Neural progenitor cell (in vitro differentiated cells): ENCODE measurements at regions not wholly inside any gene's neighbourhood (a gene's known extent, or its start where the extent isn't known, plus 50 kb on each side); places are given as distances from the start of the nearest gene placed in this dataset.
A peak's percentile ranks its signal among the peaks of the same experiment; 100 is the strongest.

Experiments
- DNase-seq: peaks from one replicate; pipeline ENCODE4 v3.0.0-alpha.2; 2016; ENCODE audit warnings: low spot score
- H2AFZ ChIP-seq: fragments of 200-600 bp; sonication (generic); replicated peaks from 2 replicates; pipeline ENCODE4 v1.6.1; 2016; ENCODE audit warnings: antibody characterized with exemption
- H3F3A ChIP-seq: fragments of 200-600 bp; sonication (generic); 2 replicates; pipeline ENCODE4 v1.6.1; 2016; ENCODE audit warnings: antibody characterized with exemption, low read depth
- H3K27ac ChIP-seq: fragments of 200-600 bp; sonication (generic); 2 replicates; pipeline ENCODE4 v1.5.1; 2016; ENCODE audit warnings: mild to moderate bottlenecking
- H3K27me3 ChIP-seq: fragments of 200-600 bp; sonication (generic); 2 replicates; pipeline ENCODE4 v1.6.1; 2016; ENCODE audit warnings: mild to moderate bottlenecking, moderate library complexity
- H3K36me3 ChIP-seq: fragments of 200-600 bp; sonication (generic); 2 replicates; pipeline ENCODE4 v1.5.1; 2016
- H3K4me1 ChIP-seq: fragments of 200-600 bp; sonication (generic); 2 replicates; pipeline ENCODE4 v1.6.1; 2016; ENCODE audit warnings: mixed run types
- H3K4me2 ChIP-seq: fragments of 200-600 bp; sonication (generic); 2 replicates; pipeline ENCODE4 v1.6.1; 2016
- H3K4me3 ChIP-seq: fragments of 200-600 bp; sonication (generic); 2 replicates; pipeline ENCODE4 v1.5.1; 2016
- H3K79me2 ChIP-seq: fragments of 200-600 bp; sonication (generic); 2 replicates; pipeline ENCODE4 v1.6.1; 2016; ENCODE audit warnings: low read depth
- H3K9ac ChIP-seq: fragments of 200-600 bp; sonication (generic); 2 replicates; pipeline ENCODE4 v1.6.1; 2016
- H3K9me3 ChIP-seq: fragments of 200-600 bp; sonication (generic); 2 replicates; pipeline ENCODE4 v1.5.1; 2016; ENCODE audit warnings: low read depth
- H4K20me1 ChIP-seq: fragments of 200-600 bp; sonication (generic); 2 replicates; pipeline ENCODE4 v1.6.1; 2016; ENCODE audit warnings: low read depth
- H3K27ac Mint-ChIP-seq: 3 replicates; pipeline ENCODE4 v1.8.0; 2021; ENCODE audit warnings: mixed read lengths
- H3K27me3 Mint-ChIP-seq: 2 replicates; pipeline ENCODE4 v1.8.0; 2022; ENCODE audit warnings: low read depth, mild to moderate bottlenecking, inconsistent platforms, moderate library complexity, mixed read lengths; ENCODE audit not compliant: insufficient read depth
- H3K36me3 Mint-ChIP-seq: 3 replicates; pipeline ENCODE4 v1.8.0; 2021; ENCODE audit warnings: mixed read lengths
- H3K4me1 Mint-ChIP-seq: 3 replicates; pipeline ENCODE4 v1.8.0; 2021; ENCODE audit warnings: mixed read lengths
- H3K4me3 Mint-ChIP-seq: 3 replicates; pipeline ENCODE4 v1.8.0; 2021; ENCODE audit warnings: mild to moderate bottlenecking, moderate library complexity, mixed read lengths
- H3K9me3 Mint-ChIP-seq: 3 replicates; pipeline ENCODE4 v1.8.0; 2020; ENCODE audit warnings: mixed read lengths
- EZH2 ChIP-seq: fragments of 200-600 bp; sonication (generic); IDR thresholded peaks from 2 replicates; pipeline ENCODE4 v1.6.1; 2017; ENCODE audit warnings: antibody characterized with exemption, mild to moderate bottlenecking, moderate library complexity
- EZH2phosphoT487 ChIP-seq: fragments of 200-600 bp; sonication (generic); IDR thresholded peaks from 2 replicates; pipeline ENCODE4 v1.6.1; 2017; ENCODE audit warnings: antibody characterized with exemption
- TF ChIP-seq, protein P1 (sequence below): fragments of 200-600 bp; sonication (generic); IDR thresholded peaks from 2 replicates; pipeline ENCODE4 v1.5.1; 2017; ENCODE audit warnings: antibody characterized with exemption, mild to moderate bottlenecking

GRCh38 chr3:139803294-139803693 lies 125.5 kb upstream of the NMNAT3 start:
- Histone ChIP-seq H3K4me1 (no peaks in the 10 kb centered on the region), H3K9me3 (no peaks in the 10 kb centered on the region), H4K20me1 (no peaks in the 10 kb centered on the region), H3K4me2 (no peak overlapping the region), H3K79me2 (no peaks in the 10 kb centered on the region), H3K27ac (no peak overlapping the region), H2AFZ (no peak overlapping the region), H3K4me3 (no peak overlapping the region), H3K27me3 (no peaks in the 10 kb centered on the region), H3K36me3 (no peaks in the 10 kb centered on the region), H3F3A (no peaks in the 10 kb centered on the region), H3K9ac (no peak overlapping the region)
- DNase-seq = no peak
- no peak overlapping the region for H3K4me3 Mint-ChIP-seq
- H3K4me1 Mint-ChIP-seq = no peaks in the 10 kb centered on the region
- H3K36me3 Mint-ChIP-seq = no peaks in the 10 kb centered on the region
- no peak overlapping the region for H3K27ac Mint-ChIP-seq
- H3K9me3 Mint-ChIP-seq = no peaks in the 10 kb centered on the region
- H3K27me3 Mint-ChIP-seq = no peaks in the 10 kb centered on the region
- TF ChIP-seq, protein P1, sequence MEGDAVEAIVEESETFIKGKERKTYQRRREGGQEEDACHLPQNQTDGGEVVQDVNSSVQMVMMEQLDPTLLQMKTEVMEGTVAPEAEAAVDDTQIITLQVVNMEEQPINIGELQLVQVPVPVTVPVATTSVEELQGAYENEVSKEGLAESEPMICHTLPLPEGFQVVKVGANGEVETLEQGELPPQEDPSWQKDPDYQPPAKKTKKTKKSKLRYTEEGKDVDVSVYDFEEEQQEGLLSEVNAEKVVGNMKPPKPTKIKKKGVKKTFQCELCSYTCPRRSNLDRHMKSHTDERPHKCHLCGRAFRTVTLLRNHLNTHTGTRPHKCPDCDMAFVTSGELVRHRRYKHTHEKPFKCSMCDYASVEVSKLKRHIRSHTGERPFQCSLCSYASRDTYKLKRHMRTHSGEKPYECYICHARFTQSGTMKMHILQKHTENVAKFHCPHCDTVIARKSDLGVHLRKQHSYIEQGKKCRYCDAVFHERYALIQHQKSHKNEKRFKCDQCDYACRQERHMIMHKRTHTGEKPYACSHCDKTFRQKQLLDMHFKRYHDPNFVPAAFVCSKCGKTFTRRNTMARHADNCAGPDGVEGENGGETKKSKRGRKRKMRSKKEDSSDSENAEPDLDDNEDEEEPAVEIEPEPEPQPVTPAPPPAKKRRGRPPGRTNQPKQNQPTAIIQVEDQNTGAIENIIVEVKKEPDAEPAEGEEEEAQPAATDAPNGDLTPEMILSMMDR = no peak
- no peak for TF ChIP-seq EZH2phosphoT487

DNA sequence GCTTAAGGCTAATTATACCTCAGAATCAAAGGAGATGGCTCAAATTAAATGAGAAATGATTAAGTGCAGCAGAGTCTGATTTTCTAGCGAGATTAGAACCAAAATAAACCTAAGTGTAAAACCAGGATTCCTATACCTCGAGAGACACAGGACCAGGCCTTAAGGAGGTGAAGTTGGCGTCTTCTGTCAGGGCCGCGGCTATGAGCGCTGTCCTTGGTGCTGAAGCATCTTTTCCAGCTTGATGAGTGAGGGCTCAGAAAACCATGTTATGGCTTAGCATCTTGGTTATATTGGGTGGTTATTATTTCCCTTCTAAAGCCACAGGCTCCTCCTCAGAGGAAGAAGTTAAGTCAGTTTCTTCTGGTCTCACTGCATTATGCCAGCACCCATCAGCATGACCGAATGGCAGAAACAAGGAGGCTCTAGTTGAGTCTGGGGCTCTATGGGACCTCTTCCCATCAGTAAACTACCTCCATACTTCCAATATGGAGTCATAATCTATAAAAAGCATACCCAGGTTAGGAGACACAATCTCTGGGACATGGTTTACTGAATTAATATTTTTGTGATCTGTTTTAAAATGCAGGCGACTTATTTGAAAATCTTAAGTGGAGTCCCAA lies 120.1 kb upstream of the NMNAT3 start:
- peak; percentile 76 for DNase-seq
- Mint-ChIP-seq H3K4me3 (no peak overlapping the region), H3K4me1 (no peaks in the 10 kb centered on the region), H3K36me3 (no peaks in the 10 kb centered on the region), H3K9me3 (no peaks in the 10 kb centered on the region), H3K27me3 (peaks cover 4% of the 10 kb centered on the region), H3K27ac (no peak overlapping the region)
- no peak overlapping the region for H3K4me2 ChIP-seq
- TF ChIP-seq EZH2phosphoT487 (no peak), EZH2 (no peak)
- TF ChIP-seq, protein P1 = no peak
- no peaks in the 10 kb centered on the region for H3K27me3 ChIP-seq
- H3K79me2 ChIP-seq = no peaks in the 10 kb centered on the region
- no peaks in the 10 kb centered on the region for H4K20me1 ChIP-seq
- H3K4me1 ChIP-seq = no peaks in the 10 kb centered on the region
- no peaks in the 10 kb centered on the region for H3K9me3 ChIP-seq
- H3K9ac ChIP-seq = no peak overlapping the region
- H3F3A ChIP-seq = no peaks in the 10 kb centered on the region
- no peak overlapping the region for H3K4me3 ChIP-seq
- no peak overlapping the region for H3K27ac ChIP-seq
- H3K36me3 ChIP-seq = no peaks in the 10 kb centered on the region
- no peak overlapping the region for H2AFZ ChIP-seq

DNA sequence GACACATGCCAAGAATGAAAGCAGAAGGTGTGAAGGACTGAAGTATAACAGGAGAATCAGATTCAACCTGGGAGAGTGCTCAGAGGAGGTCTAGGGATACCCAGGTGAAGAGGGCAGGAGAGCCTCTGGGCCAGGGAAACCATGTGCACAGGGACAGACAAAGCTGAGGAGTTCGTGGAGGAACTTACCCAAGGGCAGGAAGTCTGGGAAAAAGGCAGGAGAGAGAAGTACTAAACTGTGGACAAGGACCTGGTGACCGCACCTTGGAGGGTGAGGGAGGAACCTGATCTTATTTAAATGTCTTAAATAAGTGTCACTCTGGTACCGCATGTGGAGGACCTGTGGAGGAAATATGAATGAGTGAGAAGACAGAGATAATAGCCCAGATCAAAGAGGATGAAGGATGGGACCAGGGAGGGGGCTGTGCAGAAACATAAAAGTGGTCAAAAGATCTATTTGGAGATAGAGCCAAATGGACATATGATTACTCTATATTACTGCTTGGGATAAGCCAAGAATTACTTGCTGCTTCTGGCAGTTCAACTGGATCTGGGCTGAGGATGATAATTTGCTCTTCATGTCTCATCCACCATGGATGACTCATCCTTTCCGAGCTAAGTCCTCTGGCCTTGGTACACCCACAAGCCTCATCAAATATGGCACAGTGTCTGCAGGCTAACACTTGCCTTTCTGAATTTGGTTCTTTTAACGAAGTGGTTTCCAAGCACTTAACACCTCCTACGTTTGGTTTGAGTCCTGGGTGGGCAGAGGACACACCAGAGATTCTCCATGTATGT lies 116.9 kb upstream of the NMNAT3 start:
- Histone ChIP-seq H3K79me2 (no peaks in the 10 kb centered on the region), H3K27ac (no peak overlapping the region), H3F3A (no peaks in the 10 kb centered on the region), H3K4me3 (no peak overlapping the region), H4K20me1 (no peaks in the 10 kb centered on the region), H2AFZ (no peak overlapping the region), H3K36me3 (no peaks in the 10 kb centered on the region), H3K27me3 (no peaks in the 10 kb centered on the region), H3K9me3 (no peaks in the 10 kb centered on the region), H3K9ac (no peak overlapping the region), H3K4me2 (no peak overlapping the region), H3K4me1 (no peaks in the 10 kb centered on the region)
- Mint-ChIP-seq H3K9me3 (no peaks in the 10 kb centered on the region), H3K27me3 (peaks cover 4% of the 10 kb centered on the region), H3K36me3 (no peaks in the 10 kb centered on the region), H3K27ac (no peak overlapping the region), H3K4me3 (no peak overlapping the region), H3K4me1 (peaks cover 5% of the 10 kb centered on the region)
- TF ChIP-seq EZH2 = no peak
- no peak for TF ChIP-seq EZH2phosphoT487
- TF ChIP-seq, protein P1 = no peak
- DNase-seq = no peak
